ENCODE measurements at regions not wholly inside any gene's neighbourhood (a gene's known extent, or its start where the extent isn't known, plus 50 kb on each side); places are given as distances from the start of the nearest gene placed in this dataset.
A peak's percentile ranks its signal among the peaks of the same experiment; 100 is the strongest.

DNA sequence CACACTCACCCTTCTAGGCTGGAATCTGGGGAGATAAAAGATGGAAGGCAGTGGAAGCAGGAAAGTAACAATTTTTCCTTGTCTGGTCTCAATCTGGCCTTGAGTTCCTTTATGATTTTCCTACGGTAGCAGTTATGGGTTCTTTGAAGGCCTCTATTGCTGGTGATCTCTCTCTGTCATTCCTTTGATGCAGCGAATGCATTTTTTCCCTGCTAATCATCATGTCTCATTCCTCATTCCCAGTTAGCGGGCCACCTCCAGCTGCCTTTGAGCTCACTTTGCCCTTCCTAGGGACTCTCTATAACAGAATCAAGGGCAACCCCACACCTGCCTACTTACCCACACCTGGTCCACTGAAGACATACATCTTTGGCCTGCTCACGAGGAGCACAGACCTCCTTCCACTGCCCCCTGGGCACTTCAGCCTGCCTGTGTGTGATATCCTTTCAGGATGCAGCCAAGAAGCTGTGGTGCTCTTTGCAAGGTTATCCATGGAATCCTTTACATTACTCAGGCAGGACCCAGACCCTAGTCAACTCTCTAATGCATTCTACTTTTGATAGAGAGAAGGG lies 191.7 kb downstream of the DRD1 start:
- TF ChIP-seq, protein P1, sequence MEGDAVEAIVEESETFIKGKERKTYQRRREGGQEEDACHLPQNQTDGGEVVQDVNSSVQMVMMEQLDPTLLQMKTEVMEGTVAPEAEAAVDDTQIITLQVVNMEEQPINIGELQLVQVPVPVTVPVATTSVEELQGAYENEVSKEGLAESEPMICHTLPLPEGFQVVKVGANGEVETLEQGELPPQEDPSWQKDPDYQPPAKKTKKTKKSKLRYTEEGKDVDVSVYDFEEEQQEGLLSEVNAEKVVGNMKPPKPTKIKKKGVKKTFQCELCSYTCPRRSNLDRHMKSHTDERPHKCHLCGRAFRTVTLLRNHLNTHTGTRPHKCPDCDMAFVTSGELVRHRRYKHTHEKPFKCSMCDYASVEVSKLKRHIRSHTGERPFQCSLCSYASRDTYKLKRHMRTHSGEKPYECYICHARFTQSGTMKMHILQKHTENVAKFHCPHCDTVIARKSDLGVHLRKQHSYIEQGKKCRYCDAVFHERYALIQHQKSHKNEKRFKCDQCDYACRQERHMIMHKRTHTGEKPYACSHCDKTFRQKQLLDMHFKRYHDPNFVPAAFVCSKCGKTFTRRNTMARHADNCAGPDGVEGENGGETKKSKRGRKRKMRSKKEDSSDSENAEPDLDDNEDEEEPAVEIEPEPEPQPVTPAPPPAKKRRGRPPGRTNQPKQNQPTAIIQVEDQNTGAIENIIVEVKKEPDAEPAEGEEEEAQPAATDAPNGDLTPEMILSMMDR (IDR thresholded peaks at IDR 0.05): no peak
- H3K27me3 ChIP-seq: no peaks in the 10 kb centered on the region
- H3K36me3 ChIP-seq: no peaks in the 10 kb centered on the region
- H3K9me3 ChIP-seq: no peaks in the 10 kb centered on the region
- ATAC-seq: no peak
- no peak overlapping the region for H3K4me3 ChIP-seq
- no peak for DNase-seq
- no peak overlapping the region for H3K27ac ChIP-seq
- H3K4me1 ChIP-seq: peaks cover 0 to 6% of the 10 kb centered on the region in 2 donors
- intact Hi-C loops (cut with DNase I): no loop called here

DNA sequence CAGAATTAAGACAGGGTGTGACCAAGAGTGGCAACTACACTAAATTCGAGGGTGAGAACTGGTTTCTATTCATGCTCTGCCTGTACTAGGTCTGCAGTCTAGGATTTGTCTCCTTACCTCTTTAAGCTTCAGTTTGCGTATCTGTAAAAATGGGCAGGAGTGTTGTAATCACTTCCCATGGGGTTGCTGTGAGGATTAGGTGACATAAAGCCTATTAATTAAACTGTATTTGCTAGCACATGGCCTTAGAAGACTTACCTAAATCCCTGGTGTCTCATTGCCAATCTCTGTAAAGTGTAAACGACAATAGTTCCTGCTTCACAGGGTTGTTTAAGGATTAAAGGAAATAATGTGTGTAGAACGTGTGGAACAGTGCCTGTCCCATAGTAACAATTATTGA lies 193.6 kb downstream of the DRD1 start:
- no peak overlapping the region for H3K4me3 ChIP-seq
- H3K36me3 ChIP-seq: no peaks in the 10 kb centered on the region
- ATAC-seq (no peak), DNase-seq (no peak)
- no peaks in the 10 kb centered on the region for H3K27me3 ChIP-seq
- intact Hi-C loops (cut with DNase I): no loop called here
- TF ChIP-seq, protein P1 (IDR thresholded peaks at IDR 0.05): no peak
- H3K9me3 ChIP-seq: no peaks in the 10 kb centered on the region
- no peak overlapping the region for H3K27ac ChIP-seq
- H3K4me1 ChIP-seq: peaks cover 0 to 9% of the 10 kb centered on the region in 2 donors

DNA sequence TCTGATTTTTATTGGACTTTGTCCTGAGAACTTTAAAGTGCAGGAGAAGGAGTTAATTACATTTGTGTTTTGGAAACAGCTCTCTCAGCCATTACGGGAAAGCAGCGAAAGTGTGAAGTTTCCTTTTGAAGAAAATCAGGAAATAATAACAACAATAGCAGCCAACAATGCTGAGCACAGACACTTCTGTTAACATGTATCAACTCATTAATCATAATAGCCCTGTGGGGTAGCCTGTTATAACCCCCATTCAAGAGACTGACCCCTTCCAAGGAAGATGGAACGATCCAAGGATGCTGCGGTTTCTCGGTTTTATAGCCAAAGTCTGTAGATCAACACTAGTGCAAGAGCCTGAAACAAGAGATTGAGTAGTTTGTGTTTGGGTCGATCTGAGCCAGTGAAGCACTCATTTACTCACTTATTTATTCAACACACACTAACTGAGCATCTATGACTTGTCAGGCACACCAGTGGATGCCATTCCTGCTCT lies 195.5 kb downstream of the DRD1 start:
- no peak for DNase-seq
- intact Hi-C loops (cut with DNase I): no loop called here
- H3K27ac ChIP-seq: no peak overlapping the region
- no peak for ATAC-seq
- H3K4me3 ChIP-seq: no peak overlapping the region
- TF ChIP-seq, protein P1 (IDR thresholded peaks at IDR 0.05): no peak
- no peaks in the 10 kb centered on the region for H3K27me3 ChIP-seq
- peaks cover 0 to 7% of the 10 kb centered on the region in 2 donors for H3K4me1 ChIP-seq
- no peaks in the 10 kb centered on the region for H3K36me3 ChIP-seq
- H3K9me3 ChIP-seq: no peaks in the 10 kb centered on the region

DNA sequence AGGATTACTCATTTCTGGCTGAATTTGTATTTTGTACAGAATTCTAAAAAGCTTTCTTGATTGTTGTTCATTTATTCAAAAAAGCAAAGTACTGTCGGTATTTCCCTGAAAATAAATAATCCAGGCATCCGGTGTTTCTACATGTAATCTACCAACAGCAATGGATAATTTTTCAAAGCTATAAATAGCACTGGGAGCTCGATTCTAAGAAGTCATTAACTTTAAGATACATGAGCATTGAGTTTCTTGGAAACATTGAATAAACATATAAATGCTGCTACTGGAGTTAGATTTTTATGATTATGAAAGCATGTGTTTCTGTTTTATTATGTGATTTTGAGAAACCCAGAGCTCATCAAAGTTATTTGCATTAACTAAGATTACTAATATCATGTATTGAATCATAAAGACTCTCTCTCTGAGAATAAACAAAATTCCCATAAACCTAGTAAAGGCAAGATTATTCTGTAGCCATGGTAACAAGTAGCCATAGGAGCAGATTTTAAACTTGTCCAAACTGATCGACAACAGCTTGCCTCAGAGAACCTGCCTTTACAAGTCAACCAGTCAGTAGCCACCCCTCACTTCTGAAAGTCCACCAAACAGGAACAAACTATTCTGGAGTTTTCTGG lies 197.0 kb downstream of the DRD1 start:
- no peak for ATAC-seq
- H3K4me1 ChIP-seq: peaks cover 0 to 7% of the 10 kb centered on the region in 2 donors
- no peaks in the 10 kb centered on the region for H3K9me3 ChIP-seq
- TF ChIP-seq, protein P1 (IDR thresholded peaks at IDR 0.05): no peak
- DNase-seq: peak in 1 of 4 donors; percentile 56
- H3K27me3 ChIP-seq: no peaks in the 10 kb centered on the region
- H3K27ac ChIP-seq: peak overlapping the region in 1 of 2 donors; percentile 43
- no peak overlapping the region for H3K4me3 ChIP-seq
- H3K36me3 ChIP-seq: no peaks in the 10 kb centered on the region
- intact Hi-C loops (cut with DNase I): no loop called here

DNA sequence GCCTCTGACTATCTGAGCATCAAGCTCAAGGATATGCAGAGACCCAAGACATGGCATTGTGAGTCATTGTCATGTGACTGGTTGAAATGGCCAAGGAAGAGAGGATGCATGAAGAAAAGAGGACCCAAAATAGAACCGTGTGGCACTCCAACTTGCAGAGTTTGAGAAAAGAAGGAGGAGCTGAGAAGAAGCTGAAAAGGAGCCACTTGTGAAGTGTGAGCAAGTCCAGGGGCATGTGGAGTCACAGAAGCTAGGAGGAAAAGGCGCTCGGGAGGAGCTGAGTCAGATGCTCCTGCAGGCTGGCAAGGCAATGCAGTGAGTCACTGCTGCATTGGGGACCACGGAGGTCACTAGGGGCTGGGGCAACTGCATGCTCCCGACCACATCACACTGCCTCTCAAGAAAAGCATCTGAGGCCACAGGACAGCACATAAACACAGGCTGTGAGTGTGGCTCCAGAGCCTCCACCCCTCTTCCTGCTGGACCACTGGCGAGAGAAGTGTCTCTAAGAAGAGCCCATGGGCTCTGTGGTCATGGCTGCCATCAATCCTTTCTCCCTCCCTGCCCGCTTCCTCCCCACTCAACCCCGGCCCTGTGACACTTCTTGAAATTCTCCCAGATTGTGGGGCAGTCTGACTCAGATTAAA lies 197.6 kb downstream of the DRD1 start:
- ATAC-seq (peak; percentile 83), DNase-seq (peak in 1 of 4 donors; percentile 51)
- H3K27me3 ChIP-seq: no peaks in the 10 kb centered on the region
- H3K36me3 ChIP-seq: no peaks in the 10 kb centered on the region
- intact Hi-C loops (cut with DNase I): no loop called here
- H3K9me3 ChIP-seq: no peaks in the 10 kb centered on the region
- H3K4me1 ChIP-seq: peaks cover 0 to 7% of the 10 kb centered on the region in 2 donors
- H3K4me3 ChIP-seq: no peak overlapping the region
- peak overlapping the region in 1 of 2 donors; percentile 43 for H3K27ac ChIP-seq
- TF ChIP-seq, protein P1 (IDR thresholded peaks at IDR 0.05): no peak
